SH-SY5Y (cell line): ENCODE measurements at regions not wholly inside any gene's neighbourhood (a gene's known extent, or its start where the extent isn't known, plus 50 kb on each side); places are given as distances from the start of the nearest gene placed in this dataset.

ENCODE experiments used
- GATA2 ChIP-seq: IDR thresholded peaks from 2 replicates; pipeline ENCODE4 v1.6.1; 2011; ENCODE audit warnings: mild to moderate bottlenecking, low read depth, low read length
- GATA3 ChIP-seq: IDR thresholded peaks from 2 replicates; pipeline ENCODE4 v1.6.1; 2011; ENCODE audit warnings: low read depth, mild to moderate bottlenecking, low read length, moderate library complexity

DNA sequence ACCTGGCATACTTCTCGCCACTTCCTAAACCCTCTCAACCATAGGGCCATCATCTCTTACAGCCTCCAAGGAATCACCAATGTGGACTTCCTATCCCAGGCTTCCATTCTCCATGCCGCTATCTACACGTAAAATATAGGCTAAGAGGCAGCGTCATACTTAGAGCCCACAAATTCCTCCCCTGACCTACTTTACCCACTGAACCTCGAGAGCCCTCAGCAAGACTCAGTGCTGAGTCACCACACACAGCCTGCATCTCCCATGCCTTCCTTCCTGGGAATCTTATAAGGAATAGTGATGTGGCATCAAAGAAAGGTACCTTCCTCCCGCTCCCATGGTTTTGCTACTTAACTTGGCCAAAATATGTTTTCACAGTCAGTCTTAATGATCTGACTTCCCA lies 435.6 kb upstream of the NFE2L3 start:
- TF ChIP-seq GATA2: no peak
- TF ChIP-seq GATA3: no peak
